ENCODE measurements at regions not wholly inside any gene's neighbourhood (a gene's known extent, or its start where the extent isn't known, plus 50 kb on each side); places are given as distances from the start of the nearest gene placed in this dataset.

- Histone ChIP-seq H4K91ac (ENCODE audit: low read depth, low read length) (no peak overlapping the region), H3K4me1 (ENCODE audit: control insufficient read depth in 1 of 2, insufficient read depth in 2 of 2, low read length in 2 of 2) (no peaks in the 10 kb centered on the region), H3K23ac (ENCODE audit: low read length) (no peak overlapping the region), H3K79me2 (ENCODE audit: control insufficient read depth, insufficient read depth, low read length, poor library complexity) (no peaks in the 10 kb centered on the region), H2BK120ac (ENCODE audit: insufficient read depth, low read length, poor library complexity) (no peak overlapping the region), H2AFZ (ENCODE audit: insufficient read depth, low read length, poor library complexity) (no peak overlapping the region), H3K79me1 (ENCODE audit: low read length) (no peaks in the 10 kb centered on the region), H4K8ac (ENCODE audit: low read depth, low read length) (no peak overlapping the region), H2BK5ac (ENCODE audit: low read depth, low read length, poor library complexity) (no peak overlapping the region), H3K9ac (ENCODE audit: low read length) (no peak overlapping the region), H3K27me3 (ENCODE audit: insufficient read depth, low read length) (no peaks in the 10 kb centered on the region), H3K36me3 (ENCODE audit: control insufficient read depth in 1 of 2, insufficient read depth in 2 of 2, low read length in 2 of 2) (peaks cover 5 to 11% of the 10 kb centered on the region in 2 experiments), H3K9me3 (ENCODE audit: insufficient read depth, low read depth, low read length) (no peaks in the 10 kb centered on the region), H3K4ac (ENCODE audit: low read depth, low read length) (no peak overlapping the region), H3K4me2 (ENCODE audit: low read length) (no peak overlapping the region), H3K18ac (ENCODE audit: low read length) (no peak overlapping the region), H3K4me3 (ENCODE audit: low read depth, low read length) (no peak overlapping the region), H4K12ac (ENCODE audit: low read depth, low read length) (no peak overlapping the region), H3K14ac (ENCODE audit: low read length) (no peak overlapping the region), H3K27ac (ENCODE audit: low read depth, low read length) (no peak overlapping the region), H2BK12ac (ENCODE audit: low read length) (no peak overlapping the region), H2AK5ac (ENCODE audit: low read length) (no peak overlapping the region)
- no CpG with 5 or more reads among the region's 9 CpGs for WGBS (ENCODE audit: extremely low coverage, insufficient coverage, insufficient read length)
- no peak for DNase-seq
These were observed 223.2 kb upstream of the RGS6 start for GRCh38 chr14:71709076-71709475.

GRCh38 chr14:71709987-71710386 is 222.2 kb upstream of the RGS6 start:
- H3K36me3 ChIP-seq (ENCODE audit: control insufficient read depth in 1 of 2, insufficient read depth in 2 of 2, low read length in 2 of 2): peaks cover 5 to 11% of the 10 kb centered on the region in 2 experiments
- no peak overlapping the region for H4K8ac ChIP-seq (ENCODE audit: low read depth, low read length)
- no peak overlapping the region for H2AK5ac ChIP-seq (ENCODE audit: low read length)
- no peak overlapping the region for H3K18ac ChIP-seq (ENCODE audit: low read length)
- H3K14ac ChIP-seq (ENCODE audit: low read length): no peak overlapping the region
- H3K23ac ChIP-seq (ENCODE audit: low read length): no peak overlapping the region
- no peaks in the 10 kb centered on the region for H3K79me1 ChIP-seq (ENCODE audit: low read length)
- no peak overlapping the region for H3K4me2 ChIP-seq (ENCODE audit: low read length)
- no peak overlapping the region for H3K9ac ChIP-seq (ENCODE audit: low read length)
- H3K4me3 ChIP-seq (ENCODE audit: low read depth, low read length): no peak overlapping the region
- H2BK12ac ChIP-seq (ENCODE audit: low read length): no peak overlapping the region
- DNase-seq: no peak
- H2AFZ ChIP-seq (ENCODE audit: insufficient read depth, low read length, poor library complexity): no peak overlapping the region
- no peak overlapping the region for H4K91ac ChIP-seq (ENCODE audit: low read depth, low read length)
- H4K12ac ChIP-seq (ENCODE audit: low read depth, low read length): no peak overlapping the region
- H2BK5ac ChIP-seq (ENCODE audit: low read depth, low read length, poor library complexity): no peak overlapping the region
- H3K27ac ChIP-seq (ENCODE audit: low read depth, low read length): no peak overlapping the region
- H3K9me3 ChIP-seq (ENCODE audit: insufficient read depth, low read depth, low read length): no peaks in the 10 kb centered on the region
- no peaks in the 10 kb centered on the region for H3K79me2 ChIP-seq (ENCODE audit: control insufficient read depth, insufficient read depth, low read length, poor library complexity)
- H3K4me1 ChIP-seq (ENCODE audit: control insufficient read depth in 1 of 2, insufficient read depth in 2 of 2, low read length in 2 of 2): no peaks in the 10 kb centered on the region
- WGBS (ENCODE audit: extremely low coverage, insufficient coverage, insufficient read length): no CpG with 5 or more reads among the region's 7 CpGs
- no peaks in the 10 kb centered on the region for H3K27me3 ChIP-seq (ENCODE audit: insufficient read depth, low read length)
- H2BK120ac ChIP-seq (ENCODE audit: insufficient read depth, low read length, poor library complexity): no peak overlapping the region
- no peak overlapping the region for H3K4ac ChIP-seq (ENCODE audit: low read depth, low read length)

GRCh38 chr14:71711125-71711524 is 221.1 kb upstream of the RGS6 start:
- H3K18ac ChIP-seq (ENCODE audit: low read length): no peak overlapping the region
- no peak overlapping the region for H2BK120ac ChIP-seq (ENCODE audit: insufficient read depth, low read length, poor library complexity)
- H2BK5ac ChIP-seq (ENCODE audit: low read depth, low read length, poor library complexity): no peak overlapping the region
- peaks cover 5 to 6% of the 10 kb centered on the region in 2 experiments for H3K36me3 ChIP-seq (ENCODE audit: control insufficient read depth in 1 of 2, insufficient read depth in 2 of 2, low read length in 2 of 2)
- H3K27ac ChIP-seq (ENCODE audit: low read depth, low read length): no peak overlapping the region
- H3K4me2 ChIP-seq (ENCODE audit: low read length): no peak overlapping the region
- no peaks in the 10 kb centered on the region for H3K9me3 ChIP-seq (ENCODE audit: insufficient read depth, low read depth, low read length)
- H3K14ac ChIP-seq (ENCODE audit: low read length): no peak overlapping the region
- no peak overlapping the region for H3K4ac ChIP-seq (ENCODE audit: low read depth, low read length)
- no CpG with 5 or more reads among the region's 2 CpGs for WGBS (ENCODE audit: extremely low coverage, insufficient coverage, insufficient read length)
- H3K9ac ChIP-seq (ENCODE audit: low read length): no peak overlapping the region
- no peaks in the 10 kb centered on the region for H3K4me1 ChIP-seq (ENCODE audit: control insufficient read depth in 1 of 2, insufficient read depth in 2 of 2, low read length in 2 of 2)
- H3K79me2 ChIP-seq (ENCODE audit: control insufficient read depth, insufficient read depth, low read length, poor library complexity): no peaks in the 10 kb centered on the region
- H3K79me1 ChIP-seq (ENCODE audit: low read length): no peaks in the 10 kb centered on the region
- H3K27me3 ChIP-seq (ENCODE audit: insufficient read depth, low read length): no peaks in the 10 kb centered on the region
- H4K8ac ChIP-seq (ENCODE audit: low read depth, low read length): no peak overlapping the region
- H3K23ac ChIP-seq (ENCODE audit: low read length): no peak overlapping the region
- H4K91ac ChIP-seq (ENCODE audit: low read depth, low read length): no peak overlapping the region
- H4K12ac ChIP-seq (ENCODE audit: low read depth, low read length): no peak overlapping the region
- no peak overlapping the region for H3K4me3 ChIP-seq (ENCODE audit: low read depth, low read length)
- no peak for DNase-seq
- no peak overlapping the region for H2BK12ac ChIP-seq (ENCODE audit: low read length)
- H2AFZ ChIP-seq (ENCODE audit: insufficient read depth, low read length, poor library complexity): no peak overlapping the region
- H2AK5ac ChIP-seq (ENCODE audit: low read length): no peak overlapping the region

DNA sequence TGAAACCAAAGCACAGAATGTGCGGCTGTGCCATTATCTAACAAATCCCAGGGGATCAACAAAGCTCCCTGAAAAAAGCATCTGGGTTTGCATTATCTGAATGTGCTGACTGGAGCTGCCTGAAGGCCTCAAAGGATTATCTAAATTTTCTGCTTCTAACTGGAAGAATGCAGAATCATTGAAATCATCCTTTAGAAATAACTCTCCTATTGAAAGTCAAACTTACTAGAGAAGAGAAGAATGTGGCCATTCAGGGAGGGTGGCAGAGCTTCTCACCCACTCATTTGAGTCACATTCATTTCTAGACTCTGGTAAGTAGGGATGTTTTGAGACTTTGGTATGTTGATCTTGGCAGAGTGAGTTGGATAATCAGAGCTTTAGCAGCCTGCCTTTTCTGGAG is 220.6 kb upstream of the RGS6 start:
- Histone ChIP-seq H2BK5ac (ENCODE audit: low read depth, low read length, poor library complexity) (no peak overlapping the region), H3K79me2 (ENCODE audit: control insufficient read depth, insufficient read depth, low read length, poor library complexity) (no peaks in the 10 kb centered on the region), H3K27me3 (ENCODE audit: insufficient read depth, low read length) (no peaks in the 10 kb centered on the region), H3K79me1 (ENCODE audit: low read length) (no peaks in the 10 kb centered on the region), H2AFZ (ENCODE audit: insufficient read depth, low read length, poor library complexity) (no peak overlapping the region), H3K18ac (ENCODE audit: low read length) (no peak overlapping the region), H3K27ac (ENCODE audit: low read depth, low read length) (no peak overlapping the region), H2BK120ac (ENCODE audit: insufficient read depth, low read length, poor library complexity) (no peak overlapping the region), H3K36me3 (ENCODE audit: control insufficient read depth in 1 of 2, insufficient read depth in 2 of 2, low read length in 2 of 2) (peaks cover 5 to 6% of the 10 kb centered on the region in 2 experiments), H3K4me2 (ENCODE audit: low read length) (no peak overlapping the region), H2BK12ac (ENCODE audit: low read length) (no peak overlapping the region), H4K91ac (ENCODE audit: low read depth, low read length) (no peak overlapping the region), H4K8ac (ENCODE audit: low read depth, low read length) (no peak overlapping the region), H3K9ac (ENCODE audit: low read length) (no peak overlapping the region), H2AK5ac (ENCODE audit: low read length) (no peak overlapping the region), H3K4me3 (ENCODE audit: low read depth, low read length) (no peak overlapping the region), H3K4ac (ENCODE audit: low read depth, low read length) (no peak overlapping the region), H3K23ac (ENCODE audit: low read length) (no peak overlapping the region), H4K12ac (ENCODE audit: low read depth, low read length) (no peak overlapping the region), H3K4me1 (ENCODE audit: control insufficient read depth in 1 of 2, insufficient read depth in 2 of 2, low read length in 2 of 2) (no peaks in the 10 kb centered on the region), H3K14ac (ENCODE audit: low read length) (no peak overlapping the region), H3K9me3 (ENCODE audit: insufficient read depth, low read depth, low read length) (no peaks in the 10 kb centered on the region)
- no CpG with 5 or more reads among the region's 1 CpG for WGBS (ENCODE audit: extremely low coverage, insufficient coverage, insufficient read length)
- DNase-seq: peak in 1 of 2 donors; percentile 58
